Ectodermal cell (in vitro differentiated cells): ENCODE measurements at regions not wholly inside any gene's neighbourhood (a gene's known extent, or its start where the extent isn't known, plus 50 kb on each side); places are given as distances from the start of the nearest gene placed in this dataset.

Source experiments
- H3K27ac ChIP-seq: 2 replicates; pipeline ENCODE4 v1.7.0; 2013; ENCODE audit warnings: mild to moderate bottlenecking, low read depth, low read length; ENCODE audit not compliant: insufficient read depth, poor library complexity, severe bottlenecking
- H3K27me3 ChIP-seq: 2 replicates; pipeline ENCODE4 v1.7.0; 2013; ENCODE audit warnings: mild to moderate bottlenecking, low read length; ENCODE audit not compliant: insufficient read depth, control insufficient read depth, poor library complexity, severe bottlenecking
- H3K36me3 ChIP-seq: one replicate; pipeline ENCODE4 v1.7.0; 2013; ENCODE audit warnings: low read length; ENCODE audit not compliant: control insufficient read depth, insufficient read depth
- H3K4me1 ChIP-seq: one replicate; pipeline ENCODE4 v1.7.0; 2013; ENCODE audit warnings: low read length; ENCODE audit not compliant: control insufficient read depth, insufficient read depth
- H3K4me3 ChIP-seq: 2 replicates; pipeline ENCODE4 v1.7.0; 2013; ENCODE audit warnings: low read depth, low read length, control low read depth; ENCODE audit not compliant: insufficient read depth
- H3K9me3 ChIP-seq: 2 replicates; pipeline ENCODE4 v1.7.0; 2013; ENCODE audit warnings: mild to moderate bottlenecking, low read length, moderate library complexity; ENCODE audit not compliant: control insufficient read depth
- WGBS, 2 experiments: methylation state at CpG; one replicate each; pipeline ENCODE4 v1.1.7; 2013; ENCODE audit warnings: missing lambda C conversion rate in 2 of 2; 5-methylcytosine and 5-hydroxymethylcytosine counted together

DNA sequence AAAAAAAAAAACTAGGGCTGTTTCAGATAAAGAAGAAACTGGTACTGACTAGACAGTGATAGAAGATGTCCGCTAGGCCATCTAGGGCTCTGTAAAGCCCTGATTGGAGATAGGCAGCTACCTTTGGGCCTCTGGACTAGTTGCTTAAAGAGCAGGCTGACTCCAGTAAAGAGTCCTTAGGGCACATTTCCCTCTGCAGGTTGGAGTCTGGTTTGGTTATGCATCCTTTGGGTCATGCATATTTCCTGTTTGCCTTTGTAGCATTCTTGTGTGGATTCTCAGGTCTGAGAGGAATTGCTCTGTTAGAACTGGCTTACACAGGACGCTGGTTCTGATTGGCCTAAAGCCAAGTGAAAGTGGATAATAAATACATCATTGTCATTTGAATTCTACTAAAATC lies 165.5 kb upstream of the LRRN1 start:
- Histone ChIP-seq H3K36me3 (no peaks in the 10 kb centered on the region), H3K27ac (no peak overlapping the region), H3K4me3 (no peak overlapping the region), H3K4me1 (no peaks in the 10 kb centered on the region), H3K9me3 (no peaks in the 10 kb centered on the region), H3K27me3 (no peaks in the 10 kb centered on the region)
- WGBS, 2 experiments: 96 to 97% methylated on average over 2 of the region's 2 CpGs

GRCh38 chr3:3632449-3632848 lies 166.8 kb upstream of the LRRN1 start:
- Histone ChIP-seq H3K4me3 (no peak overlapping the region), H3K27ac (no peak overlapping the region), H3K27me3 (no peaks in the 10 kb centered on the region), H3K9me3 (no peaks in the 10 kb centered on the region), H3K36me3 (no peaks in the 10 kb centered on the region), H3K4me1 (no peaks in the 10 kb centered on the region)
- WGBS, 2 experiments: 97% methylated on average over 2 of the region's 2 CpGs; no CpG with 5 or more reads in 1 of the 2 experiments

- Histone ChIP-seq H3K36me3 (no peaks in the 10 kb centered on the region), H3K4me1 (no peaks in the 10 kb centered on the region), H3K27me3 (no peaks in the 10 kb centered on the region), H3K9me3 (no peaks in the 10 kb centered on the region), H3K27ac (no peak overlapping the region), H3K4me3 (no peak overlapping the region)
- WGBS, 2 experiments: 91 to 96% methylated on average over 4 of the region's 4 CpGs
Measured at GRCh38 chr3:3631114-3631513, 168.1 kb upstream of the LRRN1 start.

- no peak overlapping the region for H3K27ac ChIP-seq
- H3K4me3 ChIP-seq: no peak overlapping the region
Measured at GRCh38 chr3:3629911-3630310, 169.3 kb upstream of the LRRN1 start.

GRCh38 chr3:3628676-3629328 lies 170.4 kb upstream of the LRRN1 start:
- 96% methylated on average over 3 of the region's 3 CpGs for WGBS, 2 experiments
- H3K27ac ChIP-seq: no peak overlapping the region
- no peaks in the 10 kb centered on the region for H3K27me3 ChIP-seq
- H3K36me3 ChIP-seq: no peaks in the 10 kb centered on the region
- H3K4me3 ChIP-seq: no peak overlapping the region
- H3K9me3 ChIP-seq: no peaks in the 10 kb centered on the region
- H3K4me1 ChIP-seq: no peaks in the 10 kb centered on the region

More at GRCh38 chr3:3629911-3630310, 169.3 kb upstream of the LRRN1 start:
- no peaks in the 10 kb centered on the region for H3K9me3 ChIP-seq
- no peaks in the 10 kb centered on the region for H3K4me1 ChIP-seq
- H3K27me3 ChIP-seq: no peaks in the 10 kb centered on the region
- H3K36me3 ChIP-seq: no peaks in the 10 kb centered on the region

DNA sequence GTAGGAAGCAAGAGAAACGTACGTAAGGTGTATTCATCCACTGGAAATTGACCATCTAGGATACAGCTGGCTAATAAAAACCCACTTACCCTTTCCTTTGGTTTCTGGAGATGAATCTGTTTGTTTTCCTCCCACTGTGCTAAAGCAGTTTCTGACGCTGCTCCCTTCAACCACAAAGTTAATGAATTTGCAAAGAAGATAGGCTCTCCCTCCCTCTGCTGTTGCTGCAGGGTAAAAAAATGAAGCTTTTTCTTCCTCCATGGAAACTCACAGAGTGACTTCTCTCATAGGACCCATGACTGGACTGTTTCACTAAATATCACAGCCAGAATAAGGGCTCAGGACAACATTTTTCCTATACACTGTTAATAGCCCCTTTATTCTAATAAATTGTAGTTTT lies 172.1 kb upstream of the LRRN1 start:
- H3K27ac ChIP-seq: no peak overlapping the region
- H3K9me3 ChIP-seq: no peaks in the 10 kb centered on the region
- H3K36me3 ChIP-seq: no peaks in the 10 kb centered on the region
- H3K4me3 ChIP-seq: no peak overlapping the region
- no peaks in the 10 kb centered on the region for H3K27me3 ChIP-seq
- 73 to 82% methylated on average over 3 of the region's 3 CpGs for WGBS, 2 experiments
- no peaks in the 10 kb centered on the region for H3K4me1 ChIP-seq

- H3K36me3 ChIP-seq: no peaks in the 10 kb centered on the region
- no peak overlapping the region for H3K4me3 ChIP-seq
- H3K27ac ChIP-seq: no peak overlapping the region
- H3K4me1 ChIP-seq: no peaks in the 10 kb centered on the region
- H3K27me3 ChIP-seq: no peaks in the 10 kb centered on the region
- no peaks in the 10 kb centered on the region for H3K9me3 ChIP-seq
- WGBS, 2 experiments: 88 to 89% methylated on average over 4 of the region's 4 CpGs
Measured at GRCh38 chr3:3625544-3626271, 173.5 kb upstream of the LRRN1 start.

DNA sequence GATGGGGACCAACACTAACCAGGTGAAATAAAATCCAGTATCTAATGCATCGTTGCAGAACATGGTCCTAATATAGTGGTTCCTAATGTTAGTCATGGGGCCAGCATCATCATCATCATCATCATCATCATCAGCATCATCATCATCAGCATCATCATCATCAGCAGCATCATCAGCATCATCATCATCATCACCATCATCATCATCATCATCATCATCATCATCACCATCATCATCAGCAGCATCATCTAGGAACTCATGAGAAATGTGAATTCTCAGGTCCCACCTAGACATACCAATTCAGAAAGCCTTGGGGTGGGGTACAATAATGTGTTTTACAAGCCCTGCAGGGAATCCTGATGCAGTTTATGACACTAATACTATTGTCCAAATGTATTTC lies 179.4 kb upstream of the LRRN1 start:
- WGBS, 2 experiments: 88 to 96% methylated on average over 1 of the region's 1 CpG
- Histone ChIP-seq H3K27me3 (no peaks in the 10 kb centered on the region), H3K27ac (no peak overlapping the region), H3K9me3 (no peaks in the 10 kb centered on the region), H3K4me3 (no peak overlapping the region), H3K4me1 (no peaks in the 10 kb centered on the region), H3K36me3 (no peaks in the 10 kb centered on the region)

DNA sequence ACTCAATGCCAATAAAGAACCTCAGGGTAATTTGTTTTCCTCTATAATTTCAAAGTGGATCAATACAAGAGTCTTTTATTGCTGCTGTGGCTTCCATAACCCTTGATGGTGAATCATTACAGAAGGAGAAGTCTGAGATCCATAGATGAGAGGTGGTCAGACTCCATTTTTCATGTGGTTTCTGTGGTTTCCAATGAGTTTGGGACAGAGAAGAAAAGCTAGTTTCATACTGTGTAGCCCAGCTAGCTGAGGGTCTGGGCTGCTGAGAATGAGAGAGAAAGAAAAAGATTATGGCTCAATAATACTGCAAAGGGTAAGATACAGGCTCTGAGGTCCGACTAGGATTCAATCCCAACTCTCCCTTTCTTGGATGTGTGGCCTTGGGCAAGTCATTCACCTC lies 180.6 kb upstream of the LRRN1 start:
- 94 to 100% methylated on average over 1 of the region's 1 CpG for WGBS, 2 experiments
- H3K36me3 ChIP-seq: no peaks in the 10 kb centered on the region
- no peaks in the 10 kb centered on the region for H3K4me1 ChIP-seq

GRCh38 chr3:3615533-3615932 lies 183.7 kb upstream of the LRRN1 start:
- Histone ChIP-seq H3K27ac (no peak overlapping the region), H3K4me3 (no peak overlapping the region), H3K36me3 (no peaks in the 10 kb centered on the region), H3K4me1 (no peaks in the 10 kb centered on the region), H3K27me3 (no peaks in the 10 kb centered on the region), H3K9me3 (no peaks in the 10 kb centered on the region)
- WGBS, 2 experiments: 73 to 92% methylated on average over 2 to 3 of the region's 3 CpGs

More for the DNA sequence above, 180.6 kb upstream of the LRRN1 start:
- no peaks in the 10 kb centered on the region for H3K27me3 ChIP-seq
- no peak overlapping the region for H3K27ac ChIP-seq
- no peaks in the 10 kb centered on the region for H3K9me3 ChIP-seq
- no peak overlapping the region for H3K4me3 ChIP-seq
